K562 (cell line): ENCODE measurements at regions not wholly inside any gene's neighbourhood (a gene's known extent, or its start where the extent isn't known, plus 50 kb on each side); places are given as distances from the start of the nearest gene placed in this dataset.

Source experiments
- ATAC-seq: fragments of 200-7000 bp; cut with Tn5 transposase; 3 replicates; pipeline ENCODE4 v1.9.1; 2020; ENCODE audit warnings: moderate library complexity
- BruUV-seq: library from RNA; stranded (reverse); fragments of 400-500 nt; replicated peaks from 2 replicates; lab custom pipeline; 2021; lab: Mats Ljungman, UMichigan
- CTCF ChIA-PET: fragments of 300-600 bp; formaldehyde crosslinking; extraction: SDS; loops from one replicate; lab custom pipeline; 2021; ENCODE audit warnings: low intra/inter-chr PET ratio; lab: Yijun Ruan, JAX
- POLR2A ChIA-PET: fragments of 300-600, 350-650 bp; sonication (Branson Sonifier 250); formaldehyde crosslinking; extraction: SDS; loops from one replicate; lab custom pipeline; 2021; ENCODE audit warnings: antibody characterized with exemption, inconsistent platforms; lab: Yijun Ruan, JAX
- DNase-seq, 4 experiments: peaks; one replicate each; pipeline versions ENCODE4 v3.0.0 to v3.0.0-alpha.2; 2011 to 2018; ENCODE audit warnings: low spot score in 3 of 4, mixed read lengths in 3 of 4; ENCODE audit errors: extremely low read depth in 1 of 4
- FAIRE-seq: peaks from 2 replicates; lab custom pipeline; 2011; peaks lifted over from hg19 to GRCh38; lab: Jason Lieb, UNC
- H2AFZ ChIP-seq: 2 replicates; pipeline ENCODE4 v1.6.0; 2011; ENCODE audit warnings: low read depth, low read length, control low read depth, inconsistent platforms
- H3K27ac ChIP-seq: fragments of 200-600 bp; 3 replicates; pipeline ENCODE4 v1.8.0; 2011; ENCODE audit warnings: low read depth, mild to moderate bottlenecking, control low read depth, inconsistent platforms, low read length, moderate library complexity, mixed read lengths; ENCODE audit errors: extremely low read depth
- H3K27me3 ChIP-seq, 2 experiments: fragments of 300-600 bp in 1 of 2; 2 replicates in 1 of 2; 3 replicates in 1 of 2; pipeline versions ENCODE4 v1.6.0 to v1.8.0; 2011; ENCODE audit warnings: inconsistent platforms in 2 of 2, low read length in 2 of 2, mild to moderate bottlenecking in 1 of 2, mixed read lengths in 1 of 2, moderate library complexity in 1 of 2; ENCODE audit not compliant: control insufficient read depth in 2 of 2, insufficient read depth in 2 of 2
- H3K36me3 ChIP-seq: fragments of 300-600 bp; 3 replicates; pipeline ENCODE4 v1.8.0; 2011; ENCODE audit warnings: mild to moderate bottlenecking, low read length, inconsistent platforms; ENCODE audit not compliant: control insufficient read depth, insufficient read depth
- H3K4me1 ChIP-seq, 2 experiments: fragments of 200-600 bp in 1 of 2; replicated peaks in 1 of 2; 2 replicates in 1 of 2; 3 replicates in 1 of 2; pipeline versions ENCODE4 v1.5.1 to v1.8.0; 2011; ENCODE audit warnings: inconsistent platforms in 2 of 2, low read length in 2 of 2, mild to moderate bottlenecking in 1 of 2, mixed read lengths in 1 of 2, moderate library complexity in 1 of 2; ENCODE audit not compliant: control insufficient read depth in 2 of 2, insufficient read depth in 2 of 2
- H3K4me2 ChIP-seq: 2 replicates; pipeline ENCODE4 v1.6.1; 2011; ENCODE audit warnings: low read length, control low read depth, inconsistent platforms, mixed read lengths; ENCODE audit not compliant: insufficient read depth
- H3K4me3 ChIP-seq: fragments of 200-600 bp; sonication (generic), shearing (Covaris generic); 2 replicates; pipeline ENCODE4 v1.5.1; 2016; ENCODE audit warnings: control low read depth, inconsistent platforms
- H3K79me2 ChIP-seq: fragments of 200-600 bp; 3 replicates; pipeline ENCODE4 v1.8.0; 2011; ENCODE audit warnings: low read length, inconsistent platforms; ENCODE audit not compliant: control insufficient read depth, insufficient read depth
- H3K9ac ChIP-seq, 2 experiments: 2 replicates each; pipeline versions ENCODE4 v1.6.0 to v1.6.1; 2011; ENCODE audit warnings: low read depth in 2 of 2, low read length in 2 of 2, control low read depth in 1 of 2, inconsistent platforms in 1 of 2, mild to moderate bottlenecking in 1 of 2, mixed read lengths in 1 of 2; ENCODE audit not compliant: insufficient read depth in 1 of 2
- H3K9me1 ChIP-seq: one replicate; pipeline ENCODE4 v1.6.0; 2011; ENCODE audit warnings: inconsistent platforms, mild to moderate bottlenecking, low read length, moderate library complexity; ENCODE audit not compliant: control insufficient read depth, insufficient read depth
- H3K9me3 ChIP-seq: replicated peaks from 2 replicates; pipeline ENCODE4 v1.5.1; 2011; ENCODE audit warnings: low read depth, low read length, inconsistent platforms; ENCODE audit not compliant: control insufficient read depth, insufficient read depth
- H4K20me1 ChIP-seq: replicated peaks from 2 replicates; pipeline ENCODE4 v1.6.1; 2011; ENCODE audit warnings: low read length, inconsistent platforms, mixed read lengths; ENCODE audit not compliant: control insufficient read depth, insufficient read depth
- CBX1 ChIP-seq: sonication (generic); IDR thresholded peaks from 2 replicates; pipeline ENCODE4 v1.6.1; 2016; ENCODE audit warnings: antibody characterized with exemption, low read depth, mild to moderate bottlenecking
- EGR1 ChIP-seq: fragments of 450-650 bp; conservative IDR thresholded peaks from 2 replicates; pipeline ENCODE4 v1.6.1; 2017; ENCODE audit warnings: mild to moderate bottlenecking
- ELF4 ChIP-seq: fragments of 450-650 bp; formaldehyde crosslinking; IDR thresholded peaks from 2 replicates; pipeline ENCODE4 v1.4.0; 2022; ENCODE audit warnings: missing genetic modification characterization
- HDAC3 ChIP-seq: fragments of 450-650 bp; IDR thresholded peaks from 2 replicates; pipeline ENCODE4 v1.6.1; 2018; ENCODE audit warnings: borderline replicate concordance, mild to moderate bottlenecking, moderate library complexity; ENCODE audit not compliant: partially characterized antibody
- HIVEP1 ChIP-seq: fragments of 250-450 bp; sonication (Bioruptor Pico); IDR thresholded peaks from 2 replicates; pipeline ENCODE4 v1.4.0; 2020; ENCODE audit warnings: mild to moderate bottlenecking
- HMBOX1 ChIP-seq: sonication (generic); IDR thresholded peaks from 2 replicates; pipeline ENCODE4 v1.6.1; 2016
- HMG20A ChIP-seq: fragments of 450-650 bp; formaldehyde crosslinking; conservative IDR thresholded peaks from 2 replicates; pipeline ENCODE4 v1.4.0; 2020; ENCODE audit warnings: mild to moderate bottlenecking, mixed read lengths
- MCM7 ChIP-seq, 2 experiments: fragments of 450-650 bp; IDR thresholded peaks; 2 replicates each; pipeline ENCODE4 v1.6.1; 2016 to 2018
- MNT ChIP-seq, 2 experiments: fragments of 450-650 bp; conservative IDR thresholded peaks; 2 replicates each; pipeline ENCODE4 v1.6.1; 2017; ENCODE audit warnings: mild to moderate bottlenecking in 2 of 2, moderate library complexity in 2 of 2
- NFXL1 ChIP-seq: fragments of 450-650 bp; formaldehyde crosslinking; IDR thresholded peaks from 2 replicates; pipeline ENCODE4 v1.4.0; 2021; ENCODE audit warnings: mild to moderate bottlenecking
- PHB2 ChIP-seq: fragments of 450-650 bp; IDR thresholded peaks from 2 replicates; pipeline ENCODE4 v1.6.1; 2017; ENCODE audit warnings: low read depth
- PRPF4 ChIP-seq: fragments of 200-400 bp; formaldehyde crosslinking; IDR thresholded peaks from one replicate; pipeline ENCODE4 v1.6.1; 2017; ENCODE audit warnings: low read length, low read depth, mild to moderate bottlenecking; ENCODE audit not compliant: insufficient read depth, poor library complexity, severe bottlenecking
- RHOXF2B ChIP-seq: fragments of 250-450 bp; sonication (Bioruptor Pico); conservative IDR thresholded peaks from 2 replicates; pipeline ENCODE4 v1.5.1; 2021
- SAFB2 ChIP-seq: fragments of 200-400 bp; formaldehyde crosslinking; IDR thresholded peaks from 2 replicates; pipeline ENCODE4 v1.6.1; 2018; ENCODE audit warnings: borderline replicate concordance, low read length, low read depth, moderate library complexity; ENCODE audit not compliant: severe bottlenecking
- SP1 ChIP-seq: sonication (generic); formaldehyde crosslinking; IDR thresholded peaks from 2 replicates; pipeline ENCODE4 v1.8.1; 2022; ENCODE audit warnings: mild to moderate bottlenecking, missing genetic modification reagents
- SUPT5H ChIP-seq: fragments of 450-650 bp; IDR thresholded peaks from 2 replicates; pipeline ENCODE4 v1.6.1; 2016
- TEAD2 ChIP-seq: fragments of 450-650 bp; IDR thresholded peaks from 2 replicates; pipeline ENCODE4 v1.6.1; 2016; ENCODE audit warnings: missing genetic modification characterization, control low read depth, missing compliant biosample characterization
- YY1 ChIP-seq, 3 experiments: IDR thresholded peaks; 2 replicates each; pipeline ENCODE4 v1.6.1; 2011; ENCODE audit warnings: low read length in 2 of 3, mild to moderate bottlenecking in 2 of 3, moderate library complexity in 2 of 3, borderline replicate concordance in 1 of 3, control low read depth in 1 of 3, low read depth in 1 of 3; ENCODE audit not compliant: insufficient read depth in 3 of 3, insufficient replicate concordance in 2 of 3, control insufficient read depth in 1 of 3, insufficient read length in 1 of 3; ENCODE audit errors: extremely low read depth in 1 of 3
- ZEB2 ChIP-seq: fragments of 450-650 bp; IDR thresholded peaks from 2 replicates; pipeline ENCODE4 v1.6.1; 2016
- ZFP91 ChIP-seq: sonication (generic); formaldehyde crosslinking; IDR thresholded peaks from 2 replicates; pipeline ENCODE4 v1.8.0; 2022; ENCODE audit warnings: mild to moderate bottlenecking, missing genetic modification reagents
- ZNF174 ChIP-seq: fragments of 250-450 bp; sonication (Bioruptor Pico); IDR thresholded peaks from 2 replicates; pipeline ENCODE4 v1.4.0; 2020; ENCODE audit warnings: mild to moderate bottlenecking
- ZNF551 ChIP-seq: fragments of 250-450 bp; sonication (Bioruptor Pico); IDR thresholded peaks from 2 replicates; pipeline ENCODE4 v1.5.0; 2021; ENCODE audit warnings: mild to moderate bottlenecking, moderate library complexity
- WGBS: fragments of 100-300 bp; shearing (Covaris generic); methylation state at CpG from one replicate; pipeline ENCODE4 v1.1.6; 2016; ENCODE audit warnings: low coverage, mixed read lengths; ENCODE audit not compliant: insufficient coverage; ENCODE audit errors: missing lambda C conversion rate; 5-methylcytosine and 5-hydroxymethylcytosine counted together
- in situ Hi-C: fragments of 300-500 bp; cut with MboI; formaldehyde crosslinking; loops from 4 replicates; pipeline ENCODE4 v1.15.0; 2018; ENCODE audit warnings: inconsistent platforms, mixed read lengths
- intact Hi-C: fragments of 100-400 bp; cut with micrococcal nuclease; formaldehyde crosslinking; loops from 2 replicates; pipeline ENCODE4 v1.14.2; 2022

- TF ChIP-seq SUPT5H (no peak), HMG20A (CRISPR knock-in tag) (no peak), NFXL1 (CRISPR knock-in tag) (no peak), RHOXF2B (CRISPR knock-in tag) (no peak), HMBOX1 (no peak), PRPF4 (no peak), ZNF174 (CRISPR knock-in tag) (no peak), TEAD2 (tag) (no peak), ELF4 (CRISPR knock-in tag) (no peak)
Observed at GRCh38 chr14:65190312-65190711, 88.0 kb upstream of the MAX start (continued).

DNA sequence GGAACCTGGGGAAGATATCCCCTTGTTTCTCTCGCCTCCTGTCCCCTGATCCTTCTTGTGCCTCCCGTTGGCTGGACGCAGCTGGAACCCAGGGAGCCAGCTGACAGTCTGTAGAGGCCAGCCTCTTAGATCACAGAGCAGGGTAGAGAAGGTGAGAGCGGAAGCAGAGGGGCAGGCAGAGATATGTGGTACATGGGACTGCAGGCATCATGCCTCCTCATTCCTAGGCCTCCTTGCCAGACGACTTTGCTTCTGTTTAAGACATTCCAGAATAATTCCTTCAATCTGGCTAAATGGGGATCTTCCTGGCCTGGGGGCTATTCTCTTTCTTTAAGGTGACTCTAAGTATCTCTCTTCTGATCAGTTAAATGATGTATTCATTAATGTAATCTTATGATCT is 89.4 kb upstream of the MAX start:
- Histone ChIP-seq H3K9ac (no peak overlapping the region), H3K79me2 (no peaks in the 10 kb centered on the region), H3K36me3 (no peaks in the 10 kb centered on the region), H3K9me3 (no peaks in the 10 kb centered on the region), H4K20me1 (no peaks in the 10 kb centered on the region), H3K4me1 (peaks cover 0 to 5% of the 10 kb centered on the region in 2 experiments; a peak in 2 of 5 replicates), H3K27ac (no peak overlapping the region), H3K4me2 (no peak overlapping the region), H3K9me1 (no peaks in the 10 kb centered on the region), H2AFZ (no peak overlapping the region), H3K4me3 (no peak overlapping the region), H3K27me3 (peaks cover 0 to 6% of the 10 kb centered on the region in 2 experiments; a peak in 3 of 5 replicates)
- POLR2A ChIA-PET: no interaction called here
- ATAC-seq: no peak
- in situ Hi-C loops: no loop called here
- WGBS: 28% methylated on average over 4 of the region's 5 CpGs
- CTCF ChIA-PET: no interaction called here
- intact Hi-C loops: no loop called here
- no peak for DNase-seq
- no TSS peak for BruUV-seq
- no peak for FAIRE-seq
- TF ChIP-seq EGR1 (no peak), YY1 (IDR thresholded peaks at IDR 0.05; ENCODE audit: borderline replicate concordance in 1 of 3, control insufficient read depth in 1 of 3, extremely low read depth in 1 of 3, insufficient read depth in 3 of 3, insufficient read length in 1 of 3, insufficient replicate concordance in 2 of 3, low read depth in 1 of 3, low read length in 2 of 3) (no peak), PHB2 (no peak), CBX1 (no peak), HIVEP1 (no peak), HDAC3 (no peak), MNT (conservative IDR thresholded peaks at IDR 0.05) (no peak), ZNF551 (CRISPR knock-in tag) (no peak), SAFB2 (no peak), MCM7 (IDR thresholded peaks at IDR 0.05) (no peak), ZFP91 (CRISPR knock-in tag) (no peak), SP1 (CRISPR knock-in tag) (no peak), ZEB2 (no peak)
